CD4-positive, alpha-beta T cell treated with Interleukin-17A for 4 hours (primary cell): ENCODE measurements at regions not wholly inside any gene's neighbourhood (a gene's known extent, or its start where the extent isn't known, plus 50 kb on each side); places are given as distances from the start of the nearest gene placed in this dataset.
A peak's percentile ranks its signal among the peaks of the same experiment; 100 is the strongest.
"Not testable (repeated sequence)": the region's sequence is repeated elsewhere in the genome, so short reads cannot be mapped to it uniquely, and the experiment has no call there.

Experiments used
- DNase-seq: peaks from one replicate; pipeline ENCODE4 v3.0.0-alpha.2; 2020; ENCODE audit warnings: mixed read lengths

GRCh38 chr7:66459783-66460413 lies 168.8 kb upstream of the KCTD7 start:
- not testable (repeated sequence) for DNase-seq

GRCh38 chr7:66460921-66461361 lies 167.7 kb upstream of the KCTD7 start:
- no peak for DNase-seq

GRCh38 chr7:66461397-66461796 lies 167.3 kb upstream of the KCTD7 start:
- DNase-seq: not testable (repeated sequence)

GRCh38 chr7:66462831-66463230 lies 165.8 kb upstream of the KCTD7 start:
- not testable (repeated sequence) for DNase-seq

- no peak for DNase-seq
Measured at GRCh38 chr7:66464059-66464458, 164.6 kb upstream of the KCTD7 start.

DNA sequence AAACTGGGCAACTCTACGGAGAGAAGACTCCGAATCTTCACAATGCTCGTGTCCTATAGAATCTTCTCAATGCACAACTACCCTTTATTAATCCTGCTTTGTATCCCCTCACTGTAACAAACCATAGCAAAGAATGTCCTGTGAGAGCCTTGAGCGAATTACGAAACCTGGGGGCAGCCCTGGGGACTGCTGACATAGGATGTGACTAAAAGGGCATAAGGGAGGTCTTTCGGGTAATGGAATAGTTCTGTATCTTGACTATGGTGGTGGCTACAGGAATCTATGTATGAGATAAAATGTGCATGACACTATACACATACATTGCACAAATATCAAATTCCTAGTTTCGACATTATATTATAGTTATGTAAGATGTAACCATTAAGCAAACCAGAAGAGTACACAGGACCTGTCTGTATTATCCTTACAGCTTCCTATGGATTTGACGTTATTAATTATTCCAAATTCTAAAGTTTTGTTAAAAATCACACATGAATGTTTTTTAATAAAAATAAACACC lies 162.5 kb upstream of the KCTD7 start:
- no peak for DNase-seq

- no peak for DNase-seq
Measured at GRCh38 chr7:66467887-66468286, 160.8 kb upstream of the KCTD7 start.

GRCh38 chr7:66473064-66473463 lies 155.6 kb upstream of the KCTD7 start:
- DNase-seq: not testable (repeated sequence)

GRCh38 chr7:66474441-66474840 lies 154.2 kb upstream of the KCTD7 start:
- no peak for DNase-seq

- not testable (repeated sequence) for DNase-seq
Measured at GRCh38 chr7:66476056-66476455, 152.6 kb upstream of the KCTD7 start.

DNA sequence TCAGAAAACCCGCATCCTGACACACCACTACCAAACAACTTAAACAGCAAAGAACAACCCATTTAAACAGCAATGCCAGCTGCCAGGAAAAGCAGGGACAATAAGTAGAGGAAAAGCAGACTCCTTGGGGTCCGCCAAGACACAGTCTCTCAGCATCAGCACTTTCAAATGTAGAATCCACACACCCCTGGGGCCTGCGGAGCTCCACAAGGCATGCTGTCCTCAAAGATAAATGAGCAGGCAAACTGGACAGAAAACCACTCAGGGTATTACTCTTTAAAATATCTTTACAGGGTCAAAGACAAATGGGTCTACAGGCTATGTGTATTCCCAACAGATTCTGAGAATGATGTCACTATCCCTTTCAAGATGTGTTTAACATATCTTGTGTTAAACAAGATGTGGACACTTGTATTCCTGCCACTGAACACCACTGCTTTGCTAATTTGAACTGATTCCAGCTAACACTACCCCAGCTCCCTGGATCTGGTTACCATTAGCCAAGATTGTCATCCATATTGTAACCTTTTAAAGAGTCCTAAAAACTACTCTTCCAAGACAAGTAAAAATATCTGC lies 150.8 kb upstream of the KCTD7 start:
- DNase-seq: not testable (repeated sequence)

DNA sequence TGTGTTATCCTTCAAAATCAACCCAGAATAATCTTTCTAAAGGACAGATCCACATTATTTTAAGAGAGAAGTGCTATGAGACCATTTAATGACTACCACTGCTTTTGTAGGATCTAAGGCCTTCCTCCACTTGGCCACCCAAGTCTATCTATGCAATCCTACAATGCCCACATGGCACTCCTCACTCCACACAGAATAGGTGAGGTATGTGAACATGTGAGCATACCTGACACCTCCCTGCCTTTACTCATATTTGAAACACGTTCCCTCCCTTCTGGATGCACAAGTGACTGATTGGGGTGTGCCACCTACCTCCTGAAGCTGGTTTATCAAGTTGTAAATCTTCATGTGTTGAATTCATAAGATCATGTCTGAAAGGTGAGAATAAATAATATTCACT lies 147.5 kb upstream of the KCTD7 start:
- not testable (repeated sequence) for DNase-seq

GRCh38 chr7:66489065-66489464 lies 139.6 kb upstream of the KCTD7 start:
- DNase-seq: not testable (repeated sequence)

- DNase-seq: not testable (repeated sequence)
Measured at GRCh38 chr7:66489741-66490140, 138.9 kb upstream of the KCTD7 start.

DNA sequence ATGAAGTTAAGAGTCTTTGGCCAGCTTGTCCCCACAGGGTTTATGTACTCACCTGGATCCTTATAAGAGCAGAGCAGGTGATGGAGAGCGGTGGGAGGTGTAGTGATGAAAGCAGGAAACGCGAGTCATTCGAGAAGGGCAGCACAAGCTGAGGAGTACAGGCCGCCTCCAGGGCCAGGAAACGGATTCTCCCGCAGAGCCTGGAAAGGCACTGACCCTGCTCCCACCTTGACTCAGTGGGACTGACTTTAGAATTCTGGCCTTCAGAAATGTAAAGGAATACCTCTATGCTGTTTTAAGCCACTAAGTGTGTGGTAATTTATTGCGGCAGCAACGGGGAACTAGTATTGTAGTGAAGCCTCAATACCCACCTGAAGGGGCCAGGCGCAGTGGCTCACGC lies 137.7 kb upstream of the KCTD7 start:
- not testable (repeated sequence) for DNase-seq

DNA sequence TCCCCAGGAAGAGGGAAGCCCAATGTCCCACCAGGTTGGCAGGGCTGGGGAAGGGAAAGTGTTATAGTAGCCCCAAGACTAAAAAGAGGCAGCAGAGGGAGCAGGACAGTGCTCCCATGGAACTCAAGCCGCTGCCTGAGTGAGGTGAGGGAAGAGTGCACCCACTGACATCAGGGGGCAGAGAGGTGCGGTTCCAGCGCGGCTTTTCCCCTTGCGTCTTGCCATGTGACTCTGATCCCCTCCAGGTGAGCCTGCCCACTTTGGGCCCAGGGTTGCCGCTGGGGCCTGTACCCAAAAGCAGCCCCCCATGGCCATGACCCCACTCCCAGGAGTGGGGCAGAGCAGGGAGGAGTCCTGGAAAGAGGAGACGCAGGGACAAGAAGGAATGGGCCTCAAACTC lies 136.3 kb upstream of the KCTD7 start:
- not testable (repeated sequence) for DNase-seq

GRCh38 chr7:66493235-66494205 lies 135.2 kb upstream of the KCTD7 start:
- DNase-seq: peak; percentile 96

DNA sequence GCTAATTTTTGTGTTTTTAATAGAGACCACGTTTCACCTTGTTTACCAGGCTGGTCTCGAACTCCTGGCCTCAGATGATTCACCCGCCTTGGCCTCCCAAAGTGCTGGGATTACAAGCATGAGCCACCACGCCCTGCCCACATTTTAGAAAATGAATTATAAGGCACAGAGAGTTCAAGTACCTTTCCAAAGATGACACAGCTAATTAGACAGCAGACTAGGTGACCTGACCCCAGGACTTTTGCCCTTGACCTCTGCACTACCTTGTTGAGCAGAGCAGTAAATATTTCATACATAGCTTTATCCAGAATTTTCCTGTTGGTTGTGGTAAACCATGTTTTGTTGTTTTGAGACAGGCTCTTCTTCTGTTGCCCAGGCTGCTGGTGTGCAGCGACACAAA lies 131.3 kb upstream of the KCTD7 start:
- no peak for DNase-seq

GRCh38 chr7:66500087-66500486 lies 128.6 kb upstream of the KCTD7 start:
- DNase-seq: no peak

DNA sequence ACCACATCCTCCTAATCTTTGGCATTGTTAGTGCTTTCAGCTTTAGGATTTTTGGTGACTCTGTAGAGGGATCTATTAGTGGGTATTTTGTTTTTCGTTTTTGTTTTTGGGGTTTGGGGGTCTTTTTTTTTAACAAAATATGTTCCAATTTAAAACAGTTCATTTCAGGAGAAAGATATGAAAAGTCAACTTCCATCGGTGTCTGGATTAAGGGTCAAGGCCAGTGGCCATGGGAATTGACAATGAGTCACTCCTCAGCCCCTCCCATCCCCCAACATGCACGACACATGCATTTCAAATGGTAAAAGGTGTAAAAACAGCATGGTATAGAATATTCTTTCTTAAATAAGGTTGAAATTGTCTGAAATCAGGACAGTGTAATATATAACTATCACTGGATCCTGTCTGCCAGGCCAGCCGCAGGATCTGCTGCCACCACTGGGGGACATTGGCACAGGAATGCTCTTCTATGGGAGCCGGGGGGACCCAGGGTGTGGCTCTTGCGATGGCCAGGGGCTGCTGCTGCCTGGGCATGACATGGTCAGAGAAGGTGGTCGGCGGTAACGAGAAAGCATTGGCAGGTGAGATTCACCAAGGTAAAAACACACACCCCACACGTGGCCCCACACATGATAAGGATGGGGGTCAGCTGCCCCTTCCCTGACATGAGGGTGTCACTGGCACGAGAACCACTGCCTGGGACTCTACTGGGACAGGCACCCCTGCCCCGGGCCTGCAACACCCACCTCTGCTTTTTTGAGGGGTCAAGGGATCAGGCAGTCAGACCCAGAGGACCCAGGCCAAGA lies 126.2 kb upstream of the KCTD7 start:
- no peak for DNase-seq

DNA sequence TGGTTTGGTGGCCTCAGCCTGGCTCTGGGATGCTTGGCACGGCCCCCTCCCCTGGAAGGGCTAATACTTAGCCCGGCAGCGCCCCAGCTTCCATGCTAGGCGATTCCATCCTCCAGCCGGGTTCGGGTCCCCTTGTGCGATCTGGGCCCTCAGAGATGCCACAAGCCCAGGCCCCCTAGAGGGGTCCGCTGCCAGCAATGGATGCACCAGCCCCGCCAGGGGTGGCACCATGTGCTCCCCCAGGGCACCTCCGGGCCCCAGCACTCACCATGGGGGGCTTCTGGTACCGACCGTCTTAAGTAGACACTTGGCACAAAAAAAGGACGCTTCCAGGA lies 125.7 kb upstream of the KCTD7 start:
- DNase-seq: no peak

DNA sequence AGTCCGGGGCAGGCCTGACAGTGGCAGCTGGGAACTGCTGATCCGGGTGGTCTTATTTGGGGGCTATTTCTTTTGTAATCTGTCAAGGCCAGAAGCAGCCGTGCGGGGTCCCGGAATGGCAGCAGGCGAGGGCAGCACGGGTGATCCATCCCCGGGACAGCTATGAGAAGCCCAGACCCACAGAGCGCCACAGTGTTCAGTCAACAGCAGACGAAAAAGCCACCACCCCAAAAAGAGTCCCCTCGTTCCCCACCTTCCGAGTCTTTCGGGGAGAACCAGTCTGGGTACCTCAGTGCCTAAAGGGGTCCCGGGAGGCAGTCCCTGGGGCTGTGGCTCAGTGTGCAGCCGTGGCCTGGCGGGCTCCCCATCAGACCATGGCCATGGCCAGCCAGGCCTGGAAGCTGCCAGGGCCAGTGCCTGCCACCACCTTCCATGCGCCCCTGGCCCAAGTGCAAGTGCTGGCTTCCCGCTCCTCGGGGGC lies 125.1 kb upstream of the KCTD7 start:
- DNase-seq: no peak
